GM12878 (cell line): ENCODE measurements at regions not wholly inside any gene's neighbourhood (a gene's known extent, or its start where the extent isn't known, plus 50 kb on each side); places are given as distances from the start of the nearest gene placed in this dataset.

Experiments used
- ATAC-seq: fragments of 200-7000 bp; cut with Tn5 transposase; 3 replicates; pipeline ENCODE4 v1.9.1; 2020; ENCODE audit warnings: mild to moderate bottlenecking, moderate library complexity
- BruUV-seq: library from RNA; stranded (reverse); fragments of 400-500 nt; replicated peaks from 2 replicates; lab custom pipeline; 2021; lab: Mats Ljungman, UMichigan
- CTCF ChIA-PET: fragments of 300-600 bp; sonication (Branson Sonifier 250); formaldehyde crosslinking; extraction: SDS; loops from one replicate; lab custom pipeline; 2021; ENCODE audit warnings: inconsistent platforms; lab: Yijun Ruan, JAX
- POLR2A ChIA-PET: fragments of 350-600 bp; formaldehyde crosslinking; extraction: SDS; loops from one replicate; lab custom pipeline; 2021; ENCODE audit warnings: inconsistent platforms; lab: Charles Lee
- RAD21 ChIA-PET: fragments of 300-600 bp; sonication (Branson Sonifier 250); formaldehyde crosslinking; loops from one replicate; lab custom pipeline; 2023; ENCODE audit warnings: antibody characterized with exemption; ENCODE audit not compliant: unreplicated experiment; lab: Charles Lee
- SMC1A ChIA-PET: fragments of 300-600 bp; sonication (Branson Sonifier 250); formaldehyde crosslinking; loops from one replicate; lab custom pipeline; 2023; ENCODE audit not compliant: unreplicated experiment, uncharacterized antibody; lab: Charles Lee
- DNase-seq: peaks from one replicate; pipeline ENCODE4 v3.0.0-alpha.2; 2011; ENCODE audit warnings: low read depth, low spot score
- FAIRE-seq: peaks from 3 replicates; lab custom pipeline; 2011; peaks lifted over from hg19 to GRCh38; lab: Jason Lieb, UNC
- H2AFZ ChIP-seq: 2 replicates; pipeline ENCODE4 v1.6.0; 2011; ENCODE audit warnings: low read depth, low read length, control low read depth; ENCODE audit not compliant: control insufficient read depth
- H3K27ac ChIP-seq: 2 replicates; pipeline ENCODE4 v1.5.1; 2011; ENCODE audit warnings: control low read depth; ENCODE audit not compliant: control insufficient read depth, insufficient read depth
- H3K27me3 ChIP-seq, 2 experiments: replicated peaks in 1 of 2; 2 replicates each; pipeline versions ENCODE4 v1.6.0 to v1.6.1; 2011; ENCODE audit warnings: low read length in 1 of 2; ENCODE audit not compliant: control insufficient read depth in 2 of 2, insufficient read depth in 2 of 2
- H3K36me3 ChIP-seq, 2 experiments: 2 replicates each; pipeline ENCODE4 v1.5.1; 2011; ENCODE audit warnings: low read length in 1 of 2; ENCODE audit not compliant: control insufficient read depth in 2 of 2, insufficient read depth in 2 of 2
- H3K4me1 ChIP-seq: 2 replicates; pipeline ENCODE4 v1.6.1; 2011; ENCODE audit warnings: mild to moderate bottlenecking, low read length, moderate library complexity, mixed read lengths; ENCODE audit not compliant: control insufficient read depth, insufficient read depth
- H3K4me2 ChIP-seq: 2 replicates; pipeline ENCODE4 v1.6.0; 2011; ENCODE audit warnings: control low read depth; ENCODE audit not compliant: control insufficient read depth, insufficient read depth
- H3K4me3 ChIP-seq: fragments of 200-600 bp; sonication (generic); 2 replicates; pipeline ENCODE4 v1.5.1; 2016
- H3K79me2 ChIP-seq: 2 replicates; pipeline ENCODE4 v1.6.0; 2011; ENCODE audit warnings: low read length; ENCODE audit not compliant: control insufficient read depth, insufficient read depth
- H3K9ac ChIP-seq: 2 replicates; pipeline ENCODE4 v1.8.0; 2011; ENCODE audit warnings: low read length, control low read depth, mixed read lengths; ENCODE audit not compliant: control insufficient read depth, insufficient read depth
- H3K9me3 ChIP-seq: replicated peaks from 3 replicates; pipeline ENCODE4 v1.5.1; 2011; ENCODE audit warnings: mild to moderate bottlenecking, low read length; ENCODE audit not compliant: control insufficient read depth, insufficient read depth
- H4K20me1 ChIP-seq: 2 replicates; pipeline ENCODE4 v1.6.0; 2011; ENCODE audit not compliant: control insufficient read depth, insufficient read depth
- NFYA ChIP-seq: IDR thresholded peaks from 2 replicates; pipeline ENCODE4 v1.6.1; 2011; ENCODE audit warnings: low read depth, mild to moderate bottlenecking, low read length, improper control_type of control experiment, borderline replicate concordance
- POLR2AphosphoS5 ChIP-seq: IDR thresholded peaks from 2 replicates; pipeline ENCODE4 v1.6.1; 2011; ENCODE audit warnings: mild to moderate bottlenecking, low read length, inconsistent platforms
- TCF12 ChIP-seq: IDR thresholded peaks from 2 replicates; pipeline ENCODE4 v1.6.1; 2011; ENCODE audit warnings: low read depth, mild to moderate bottlenecking, low read length
- WGBS: methylation state at CpG from one replicate; pipeline ENCODE4 v1.1.6; 2016; ENCODE audit warnings: low lambda C conversion rate; ENCODE audit not compliant: insufficient replicate concordance, insufficient coverage; ENCODE audit errors: missing lambda C conversion rate; 5-methylcytosine and 5-hydroxymethylcytosine counted together
- in situ Hi-C: fragments of 300-500 bp; cut with MboI; formaldehyde crosslinking; loops from 9 replicates; pipeline ENCODE4 v1.14.3; 2018; ENCODE audit warnings: mixed read lengths
- intact Hi-C: fragments of 100-400 bp; cut with micrococcal nuclease; formaldehyde crosslinking; loops from one replicate; pipeline ENCODE4 v1.14.2; 2022; ENCODE audit not compliant: unreplicated experiment
- TF ChIP-seq, protein P1 (sequence below): IDR thresholded peaks from 2 replicates; pipeline ENCODE4 v1.6.1; 2011; ENCODE audit warnings: mild to moderate bottlenecking, low read depth, low read length, moderate library complexity; ENCODE audit not compliant: insufficient replicate concordance
- TF ChIP-seq, protein P2 (sequence below): fragments of 450-650 bp; IDR thresholded peaks from 2 replicates; pipeline ENCODE4 v1.6.1; 2016; ENCODE audit warnings: mild to moderate bottlenecking
- TF ChIP-seq, protein P3 (sequence below): IDR thresholded peaks from 2 replicates; pipeline ENCODE4 v1.6.1; 2012; ENCODE audit warnings: improper control_type of control experiment, low read depth, low read length; ENCODE audit not compliant: insufficient replicate concordance
- TF ChIP-seq, protein P4 (sequence below): fragments of 450-650 bp; IDR thresholded peaks from 2 replicates; pipeline ENCODE4 v1.6.1; 2016; ENCODE audit warnings: mild to moderate bottlenecking, moderate library complexity, borderline replicate concordance
- TF ChIP-seq, protein P5 (sequence below): fragments of 450-650 bp; formaldehyde crosslinking; IDR thresholded peaks from 2 replicates; pipeline ENCODE4 v1.4.0; 2022; ENCODE audit warnings: mild to moderate bottlenecking, moderate library complexity

DNA sequence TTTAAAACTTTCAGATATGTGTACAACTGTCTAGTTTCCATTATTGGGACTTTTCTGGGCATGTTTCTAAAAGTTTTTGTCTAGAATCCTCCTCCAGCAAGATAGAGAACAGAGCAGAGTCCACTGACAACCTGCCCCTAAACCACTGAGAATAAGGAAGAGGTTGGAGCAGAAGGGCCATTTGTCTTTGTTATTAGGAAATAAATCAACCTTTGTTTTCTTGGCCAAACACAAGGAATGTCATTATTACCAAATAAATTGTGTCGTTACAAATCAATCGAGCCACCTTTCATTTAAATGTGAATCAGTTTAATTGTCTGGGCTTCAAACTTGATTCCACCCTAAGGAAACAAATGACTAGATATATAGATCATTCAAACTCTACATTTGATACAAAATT lies 81.4 kb downstream of the GAS1 start:
- FAIRE-seq: no peak
- ChIA-PET CTCF (no interaction called here), POLR2A (no interaction called here), RAD21 (no interaction called here), SMC1A (no interaction called here)
- in situ Hi-C loops (no loop called here), intact Hi-C loops (no loop called here)
- Histone ChIP-seq H3K36me3 (no peaks in the 10 kb centered on the region), H2AFZ (no peak overlapping the region), H3K4me3 (no peak overlapping the region), H3K27me3 (no peaks in the 10 kb centered on the region), H3K4me1 (no peaks in the 10 kb centered on the region), H3K4me2 (no peak overlapping the region), H3K9ac (no peak overlapping the region), H4K20me1 (no peaks in the 10 kb centered on the region), H3K79me2 (no peaks in the 10 kb centered on the region), H3K9me3 (no peaks in the 10 kb centered on the region), H3K27ac (no peak overlapping the region)
- no TSS peak for BruUV-seq
- DNase-seq: no peak
- ATAC-seq: no peak
- 47% methylated on average over 2 of the region's 2 CpGs for WGBS
- TF ChIP-seq TCF12: no peak
- TF ChIP-seq, protein P1, sequence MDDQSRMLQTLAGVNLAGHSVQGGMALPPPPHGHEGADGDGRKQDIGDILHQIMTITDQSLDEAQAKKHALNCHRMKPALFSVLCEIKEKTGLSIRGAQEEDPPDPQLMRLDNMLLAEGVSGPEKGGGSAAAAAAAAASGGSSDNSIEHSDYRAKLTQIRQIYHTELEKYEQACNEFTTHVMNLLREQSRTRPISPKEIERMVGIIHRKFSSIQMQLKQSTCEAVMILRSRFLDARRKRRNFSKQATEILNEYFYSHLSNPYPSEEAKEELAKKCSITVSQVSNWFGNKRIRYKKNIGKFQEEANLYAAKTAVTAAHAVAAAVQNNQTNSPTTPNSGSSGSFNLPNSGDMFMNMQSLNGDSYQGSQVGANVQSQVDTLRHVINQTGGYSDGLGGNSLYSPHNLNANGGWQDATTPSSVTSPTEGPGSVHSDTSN: no peak
- TF ChIP-seq, protein P2, sequence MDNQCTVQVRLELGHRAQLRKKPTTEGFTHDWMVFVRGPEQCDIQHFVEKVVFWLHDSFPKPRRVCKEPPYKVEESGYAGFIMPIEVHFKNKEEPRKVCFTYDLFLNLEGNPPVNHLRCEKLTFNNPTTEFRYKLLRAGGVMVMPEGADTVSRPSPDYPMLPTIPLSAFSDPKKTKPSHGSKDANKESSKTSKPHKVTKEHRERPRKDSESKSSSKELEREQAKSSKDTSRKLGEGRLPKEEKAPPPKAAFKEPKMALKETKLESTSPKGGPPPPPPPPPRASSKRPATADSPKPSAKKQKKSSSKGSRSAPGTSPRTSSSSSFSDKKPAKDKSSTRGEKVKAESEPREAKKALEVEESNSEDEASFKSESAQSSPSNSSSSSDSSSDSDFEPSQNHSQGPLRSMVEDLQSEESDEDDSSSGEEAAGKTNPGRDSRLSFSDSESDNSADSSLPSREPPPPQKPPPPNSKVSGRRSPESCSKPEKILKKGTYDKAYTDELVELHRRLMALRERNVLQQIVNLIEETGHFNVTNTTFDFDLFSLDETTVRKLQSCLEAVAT: no peak
- TF ChIP-seq, protein P3, sequence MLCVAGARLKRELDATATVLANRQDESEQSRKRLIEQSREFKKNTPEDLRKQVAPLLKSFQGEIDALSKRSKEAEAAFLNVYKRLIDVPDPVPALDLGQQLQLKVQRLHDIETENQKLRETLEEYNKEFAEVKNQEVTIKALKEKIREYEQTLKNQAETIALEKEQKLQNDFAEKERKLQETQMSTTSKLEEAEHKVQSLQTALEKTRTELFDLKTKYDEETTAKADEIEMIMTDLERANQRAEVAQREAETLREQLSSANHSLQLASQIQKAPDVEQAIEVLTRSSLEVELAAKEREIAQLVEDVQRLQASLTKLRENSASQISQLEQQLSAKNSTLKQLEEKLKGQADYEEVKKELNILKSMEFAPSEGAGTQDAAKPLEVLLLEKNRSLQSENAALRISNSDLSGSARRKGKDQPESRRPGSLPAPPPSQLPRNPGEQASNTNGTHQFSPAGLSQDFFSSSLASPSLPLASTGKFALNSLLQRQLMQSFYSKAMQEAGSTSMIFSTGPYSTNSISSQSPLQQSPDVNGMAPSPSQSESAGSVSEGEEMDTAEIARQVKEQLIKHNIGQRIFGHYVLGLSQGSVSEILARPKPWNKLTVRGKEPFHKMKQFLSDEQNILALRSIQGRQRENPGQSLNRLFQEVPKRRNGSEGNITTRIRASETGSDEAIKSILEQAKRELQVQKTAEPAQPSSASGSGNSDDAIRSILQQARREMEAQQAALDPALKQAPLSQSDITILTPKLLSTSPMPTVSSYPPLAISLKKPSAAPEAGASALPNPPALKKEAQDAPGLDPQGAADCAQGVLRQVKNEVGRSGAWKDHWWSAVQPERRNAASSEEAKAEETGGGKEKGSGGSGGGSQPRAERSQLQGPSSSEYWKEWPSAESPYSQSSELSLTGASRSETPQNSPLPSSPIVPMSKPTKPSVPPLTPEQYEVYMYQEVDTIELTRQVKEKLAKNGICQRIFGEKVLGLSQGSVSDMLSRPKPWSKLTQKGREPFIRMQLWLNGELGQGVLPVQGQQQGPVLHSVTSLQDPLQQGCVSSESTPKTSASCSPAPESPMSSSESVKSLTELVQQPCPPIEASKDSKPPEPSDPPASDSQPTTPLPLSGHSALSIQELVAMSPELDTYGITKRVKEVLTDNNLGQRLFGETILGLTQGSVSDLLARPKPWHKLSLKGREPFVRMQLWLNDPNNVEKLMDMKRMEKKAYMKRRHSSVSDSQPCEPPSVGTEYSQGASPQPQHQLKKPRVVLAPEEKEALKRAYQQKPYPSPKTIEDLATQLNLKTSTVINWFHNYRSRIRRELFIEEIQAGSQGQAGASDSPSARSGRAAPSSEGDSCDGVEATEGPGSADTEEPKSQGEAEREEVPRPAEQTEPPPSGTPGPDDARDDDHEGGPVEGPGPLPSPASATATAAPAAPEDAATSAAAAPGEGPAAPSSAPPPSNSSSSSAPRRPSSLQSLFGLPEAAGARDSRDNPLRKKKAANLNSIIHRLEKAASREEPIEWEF: no peak
- TF ChIP-seq, protein P4, sequence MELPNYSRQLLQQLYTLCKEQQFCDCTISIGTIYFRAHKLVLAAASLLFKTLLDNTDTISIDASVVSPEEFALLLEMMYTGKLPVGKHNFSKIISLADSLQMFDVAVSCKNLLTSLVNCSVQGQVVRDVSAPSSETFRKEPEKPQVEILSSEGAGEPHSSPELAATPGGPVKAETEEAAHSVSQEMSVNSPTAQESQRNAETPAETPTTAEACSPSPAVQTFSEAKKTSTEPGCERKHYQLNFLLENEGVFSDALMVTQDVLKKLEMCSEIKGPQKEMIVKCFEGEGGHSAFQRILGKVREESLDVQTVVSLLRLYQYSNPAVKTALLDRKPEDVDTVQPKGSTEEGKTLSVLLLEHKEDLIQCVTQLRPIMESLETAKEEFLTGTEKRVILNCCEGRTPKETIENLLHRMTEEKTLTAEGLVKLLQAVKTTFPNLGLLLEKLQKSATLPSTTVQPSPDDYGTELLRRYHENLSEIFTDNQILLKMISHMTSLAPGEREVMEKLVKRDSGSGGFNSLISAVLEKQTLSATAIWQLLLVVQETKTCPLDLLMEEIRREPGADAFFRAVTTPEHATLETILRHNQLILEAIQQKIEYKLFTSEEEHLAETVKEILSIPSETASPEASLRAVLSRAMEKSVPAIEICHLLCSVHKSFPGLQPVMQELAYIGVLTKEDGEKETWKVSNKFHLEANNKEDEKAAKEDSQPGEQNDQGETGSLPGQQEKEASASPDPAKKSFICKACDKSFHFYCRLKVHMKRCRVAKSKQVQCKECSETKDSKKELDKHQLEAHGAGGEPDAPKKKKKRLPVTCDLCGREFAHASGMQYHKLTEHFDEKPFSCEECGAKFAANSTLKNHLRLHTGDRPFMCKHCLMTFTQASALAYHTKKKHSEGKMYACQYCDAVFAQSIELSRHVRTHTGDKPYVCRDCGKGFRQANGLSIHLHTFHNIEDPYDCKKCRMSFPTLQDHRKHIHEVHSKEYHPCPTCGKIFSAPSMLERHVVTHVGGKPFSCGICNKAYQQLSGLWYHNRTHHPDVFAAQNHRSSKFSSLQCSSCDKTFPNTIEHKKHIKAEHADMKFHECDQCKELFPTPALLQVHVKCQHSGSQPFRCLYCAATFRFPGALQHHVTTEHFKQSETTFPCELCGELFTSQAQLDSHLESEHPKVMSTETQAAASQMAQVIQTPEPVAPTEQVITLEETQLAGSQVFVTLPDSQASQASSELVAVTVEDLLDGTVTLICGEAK: no peak
- TF ChIP-seq, protein P5, sequence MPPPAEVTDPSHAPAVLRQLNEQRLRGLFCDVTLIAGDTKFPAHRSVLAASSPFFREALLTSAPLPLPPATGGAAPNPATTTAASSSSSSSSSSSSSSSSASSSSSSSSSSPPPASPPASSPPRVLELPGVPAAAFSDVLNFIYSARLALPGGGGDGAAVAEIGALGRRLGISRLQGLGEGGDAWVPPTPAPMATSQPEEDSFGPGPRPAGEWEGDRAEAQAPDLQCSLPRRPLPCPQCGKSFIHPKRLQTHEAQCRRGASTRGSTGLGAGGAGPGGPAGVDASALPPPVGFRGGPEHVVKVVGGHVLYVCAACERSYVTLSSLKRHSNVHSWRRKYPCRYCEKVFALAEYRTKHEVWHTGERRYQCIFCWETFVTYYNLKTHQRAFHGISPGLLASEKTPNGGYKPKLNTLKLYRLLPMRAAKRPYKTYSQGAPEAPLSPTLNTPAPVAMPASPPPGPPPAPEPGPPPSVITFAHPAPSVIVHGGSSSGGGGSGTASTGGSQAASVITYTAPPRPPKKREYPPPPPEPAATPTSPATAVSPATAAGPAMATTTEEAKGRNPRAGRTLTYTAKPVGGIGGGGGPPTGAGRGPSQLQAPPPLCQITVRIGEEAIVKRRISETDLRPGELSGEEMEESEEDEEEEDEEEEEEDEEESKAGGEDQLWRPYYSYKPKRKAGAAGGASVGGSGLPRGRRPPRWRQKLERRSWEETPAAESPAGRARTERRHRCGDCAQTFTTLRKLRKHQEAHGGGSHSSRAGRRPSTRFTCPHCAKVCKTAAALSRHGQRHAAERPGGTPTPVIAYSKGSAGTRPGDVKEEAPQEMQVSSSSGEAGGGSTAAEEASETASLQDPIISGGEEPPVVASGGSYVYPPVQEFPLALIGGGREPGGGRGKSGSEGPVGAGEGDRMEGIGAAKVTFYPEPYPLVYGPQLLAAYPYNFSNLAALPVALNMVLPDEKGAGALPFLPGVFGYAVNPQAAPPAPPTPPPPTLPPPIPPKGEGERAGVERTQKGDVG (CRISPR knock-in tag): no peak
- no peak for TF ChIP-seq NFYA
- no peak for TF ChIP-seq POLR2AphosphoS5
